PC-3 (cell line): ENCODE measurements at regions not wholly inside any gene's neighbourhood (a gene's known extent, or its start where the extent isn't known, plus 50 kb on each side); places are given as distances from the start of the nearest gene placed in this dataset.

Source experiments
- ATAC-seq: fragments of 200-7000 bp; cut with Tn5 transposase; 2 replicates; pipeline ENCODE4 v1.9.1; 2020; ENCODE audit warnings: mild to moderate bottlenecking, moderate library complexity
- BruUV-seq: library from RNA; stranded (reverse); fragments of 400-500 nt; replicated peaks from 2 replicates; lab custom pipeline; 2021; lab: Mats Ljungman, UMichigan
- CTCF ChIA-PET: fragments of 300-600 bp; sonication (Branson Sonifier 250); formaldehyde crosslinking; loops from one replicate; lab custom pipeline; 2022; ENCODE audit warnings: antibody characterized with exemption; lab: Charles Lee
- POLR2A ChIA-PET: fragments of 300-600 bp; sonication (Branson Sonifier 250); formaldehyde crosslinking; loops from one replicate; lab custom pipeline; 2022; ENCODE audit warnings: antibody characterized with exemption; ENCODE audit not compliant: unreplicated experiment; lab: Charles Lee
- DNase-seq: peaks from one replicate; pipeline ENCODE4 v3.0.0-alpha.2; 2015
- H2AFZ ChIP-seq: fragments of 300-600 bp; sonication (generic); 2 replicates; pipeline ENCODE4 v1.6.0; 2016; ENCODE audit warnings: antibody characterized with exemption, low read length
- H3F3A ChIP-seq: fragments of 300-600 bp; sonication (generic); one replicate; pipeline ENCODE4 v1.6.0; 2017; ENCODE audit warnings: antibody characterized with exemption, low read length, control low read depth, mild to moderate bottlenecking; ENCODE audit not compliant: unreplicated experiment
- H3K27ac ChIP-seq: fragments of 300-600 bp; sonication (generic); 2 replicates; pipeline ENCODE4 v1.5.1; 2016; ENCODE audit warnings: mild to moderate bottlenecking, low read length
- H3K27me3 ChIP-seq: fragments of 300-600 bp; sonication (generic); 2 replicates; pipeline ENCODE4 v1.6.1; 2016; ENCODE audit warnings: low read length, mixed read lengths
- H3K36me3 ChIP-seq: fragments of 300-600 bp; sonication (generic); 2 replicates; pipeline ENCODE4 v1.6.1; 2016; ENCODE audit warnings: low read depth, mixed run types, low read length, mixed read lengths
- H3K4me1 ChIP-seq: fragments of 300-600 bp; sonication (generic); 2 replicates; pipeline ENCODE4 v1.5.1; 2016; ENCODE audit warnings: low read length; ENCODE audit not compliant: insufficient read depth
- H3K4me2 ChIP-seq: fragments of 300-600 bp; sonication (generic); 2 replicates; pipeline ENCODE4 v1.6.0; 2016; ENCODE audit warnings: low read length
- H3K4me3 ChIP-seq: fragments of 300-600 bp; sonication (generic); 2 replicates; pipeline ENCODE4 v1.5.1; 2016; ENCODE audit warnings: mild to moderate bottlenecking, low read length, mixed read lengths
- H3K79me2 ChIP-seq: fragments of 300-600 bp; sonication (generic); 2 replicates; pipeline ENCODE4 v1.6.1; 2017; ENCODE audit warnings: low read length, mixed read lengths
- H3K9ac ChIP-seq: fragments of 300-600 bp; sonication (generic); 2 replicates; pipeline ENCODE4 v1.6.0; 2016; ENCODE audit warnings: mild to moderate bottlenecking, low read length
- H3K9me2 ChIP-seq: fragments of 300-600 bp; sonication (generic); replicated peaks from 2 replicates; pipeline ENCODE4 v1.6.1; 2016; ENCODE audit warnings: mixed run types, low read length, mixed read lengths
- H3K9me3 ChIP-seq: fragments of 300-600 bp; sonication (generic); 2 replicates; pipeline ENCODE4 v1.6.1; 2016; ENCODE audit warnings: low read length, mixed read lengths
- H4K20me1 ChIP-seq: fragments of 300-600 bp; sonication (generic); 2 replicates; pipeline ENCODE4 v1.6.1; 2016; ENCODE audit warnings: low read length, mixed read lengths
- EZH2phosphoT487 ChIP-seq: fragments of 300-600 bp; sonication (generic); IDR thresholded peaks from 2 replicates; pipeline ENCODE4 v1.6.1; 2018; ENCODE audit warnings: mild to moderate bottlenecking, antibody characterized with exemption, low read length, borderline replicate concordance
- intact Hi-C: fragments of 100-400 bp; cut with micrococcal nuclease; formaldehyde crosslinking; loops from 2 replicates; pipeline ENCODE4 v1.9.0; 2023

DNA sequence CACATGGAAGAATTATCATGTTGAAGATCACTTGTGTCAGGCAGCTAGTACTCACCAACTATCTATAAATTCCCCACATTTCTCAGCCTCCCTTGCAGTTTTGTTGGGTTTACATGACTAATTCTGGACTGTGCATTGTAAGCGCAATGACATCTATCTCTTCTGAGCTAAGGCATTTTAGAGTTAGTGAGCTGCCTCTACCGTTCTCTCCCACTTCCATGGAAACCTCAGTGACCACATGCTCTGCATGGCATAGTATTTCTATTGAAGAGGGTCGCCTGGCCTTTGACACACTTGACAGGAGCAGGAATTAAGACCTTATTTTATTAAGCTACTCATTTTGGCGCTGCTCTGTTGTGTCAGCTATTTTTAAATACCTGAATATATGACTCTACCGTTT, 67.5 kb upstream of the NPY2R start:
- no peak overlapping the region for H3K9ac ChIP-seq
- ChIA-PET POLR2A (no interaction called here), CTCF (no interaction called here)
- no peaks in the 10 kb centered on the region for H3F3A ChIP-seq
- DNase-seq (no peak), ATAC-seq (no peak)
- no peaks in the 10 kb centered on the region for H3K9me3 ChIP-seq
- H3K27ac ChIP-seq = no peak overlapping the region
- no peak overlapping the region for H3K4me3 ChIP-seq
- no peaks in the 10 kb centered on the region for H4K20me1 ChIP-seq
- H3K79me2 ChIP-seq = no peaks in the 10 kb centered on the region
- no peaks in the 10 kb centered on the region for H3K36me3 ChIP-seq
- no peaks in the 10 kb centered on the region for H3K4me1 ChIP-seq
- TF ChIP-seq EZH2phosphoT487 = no peak
- H3K4me2 ChIP-seq = no peak overlapping the region
- intact Hi-C loops = no loop called here
- no peaks in the 10 kb centered on the region for H3K9me2 ChIP-seq
- no peak overlapping the region for H2AFZ ChIP-seq
- BruUV-seq = no TSS peak
- H3K27me3 ChIP-seq = no peaks in the 10 kb centered on the region

DNA sequence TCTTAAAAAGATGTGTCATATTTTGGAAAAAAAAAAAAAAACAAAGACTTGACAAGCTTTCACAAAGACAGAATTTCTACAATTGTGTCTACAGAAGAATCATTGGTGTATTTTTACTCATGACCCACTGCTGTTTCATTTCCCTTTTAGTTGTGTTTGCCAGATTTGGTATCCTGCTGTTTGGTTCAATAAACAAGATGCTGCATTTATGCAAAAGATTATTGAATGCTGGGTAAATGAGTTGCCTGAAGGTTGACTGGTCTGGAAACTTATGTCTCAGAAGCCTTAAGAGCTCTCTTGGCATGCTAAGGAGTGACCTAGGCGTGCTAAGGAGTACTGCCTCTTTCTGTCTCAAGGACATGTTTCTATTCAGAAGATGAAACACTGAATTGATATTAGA, 64.9 kb upstream of the NPY2R start:
- no peaks in the 10 kb centered on the region for H4K20me1 ChIP-seq
- BruUV-seq = no TSS peak
- no peaks in the 10 kb centered on the region for H3K9me3 ChIP-seq
- H3K4me3 ChIP-seq = no peak overlapping the region
- no peak overlapping the region for H2AFZ ChIP-seq
- no peaks in the 10 kb centered on the region for H3F3A ChIP-seq
- no peaks in the 10 kb centered on the region for H3K4me1 ChIP-seq
- DNase-seq (no peak), ATAC-seq (no peak)
- H3K4me2 ChIP-seq = no peak overlapping the region
- no peaks in the 10 kb centered on the region for H3K9me2 ChIP-seq
- no peak overlapping the region for H3K9ac ChIP-seq
- POLR2A ChIA-PET = no interaction called here
- H3K27ac ChIP-seq = no peak overlapping the region
- CTCF ChIA-PET = no interaction called here
- H3K79me2 ChIP-seq = no peaks in the 10 kb centered on the region
- no peak for TF ChIP-seq EZH2phosphoT487
- no peaks in the 10 kb centered on the region for H3K36me3 ChIP-seq
- H3K27me3 ChIP-seq = no peaks in the 10 kb centered on the region
- intact Hi-C loops = no loop called here
